Hematopoietic multipotent progenitor cell treated with erythropoietin and hydrocortisone succinate and interleukin-3 and kit ligand, for 6 days (in vitro differentiated cells): ENCODE measurements at regions not wholly inside any gene's neighbourhood (a gene's known extent, or its start where the extent isn't known, plus 50 kb on each side); places are given as distances from the start of the nearest gene placed in this dataset.
"Not testable (repeated sequence)": the region's sequence is repeated elsewhere in the genome, so short reads cannot be mapped to it uniquely, and the experiment has no call there.

ENCODE experiments used
- DNase-seq: peaks from one replicate; pipeline ENCODE4 v3.0.0-alpha.2; 2015

- no peak for DNase-seq
Measured at GRCh38 chrX:117653396-117653795, 463.2 kb downstream of the KLHL13 start.

GRCh38 chrX:117645639-117646038 lies 471.0 kb downstream of the KLHL13 start:
- DNase-seq = no peak

GRCh38 chrX:117641913-117642656 lies 474.5 kb downstream of the KLHL13 start:
- no peak for DNase-seq

- no peak for DNase-seq
Measured at GRCh38 chrX:117636826-117637225, 479.8 kb downstream of the KLHL13 start.

GRCh38 chrX:117633277-117633676 lies 483.3 kb downstream of the KLHL13 start:
- no peak for DNase-seq

- DNase-seq = no peak
Measured at GRCh38 chrX:117628381-117628780, 488.2 kb downstream of the KLHL13 start.

GRCh38 chrX:117610806-117611205 lies 505.8 kb downstream of the KLHL13 start:
- no peak for DNase-seq

GRCh38 chrX:117610049-117610448 lies 506.6 kb downstream of the KLHL13 start:
- no peak for DNase-seq

GRCh38 chrX:117607561-117607960 lies 509.0 kb downstream of the KLHL13 start:
- DNase-seq = no peak

GRCh38 chrX:117606101-117606500 lies 510.5 kb downstream of the KLHL13 start:
- not testable (repeated sequence) for DNase-seq

- no peak for DNase-seq
Measured at GRCh38 chrX:117570160-117570559, 546.5 kb downstream of the KLHL13 start.

- no peak for DNase-seq
Measured at GRCh38 chrX:117568238-117568637, 548.4 kb downstream of the KLHL13 start.

GRCh38 chrX:117543885-117544284 lies 572.7 kb downstream of the KLHL13 start:
- DNase-seq = no peak

- no peak for DNase-seq
Measured at GRCh38 chrX:117539090-117539418, 577.6 kb downstream of the KLHL13 start.

GRCh38 chrX:117538178-117539089 lies 578.2 kb downstream of the KLHL13 start:
- no peak for DNase-seq

- no peak for DNase-seq
Measured at GRCh38 chrX:117532339-117532738, 584.3 kb downstream of the KLHL13 start.

- DNase-seq = no peak
Measured at GRCh38 chrX:117522725-117523700, 593.6 kb downstream of the KLHL13 start.

GRCh38 chrX:117517994-117518393 lies 598.6 kb downstream of the KLHL13 start:
- no peak for DNase-seq

- no peak for DNase-seq
Measured at GRCh38 chrX:117511379-117511778, 605.2 kb downstream of the KLHL13 start.

GRCh38 chrX:117510453-117510852 lies 606.2 kb downstream of the KLHL13 start:
- no peak for DNase-seq

GRCh38 chrX:117508021-117508420 lies 608.6 kb downstream of the KLHL13 start:
- no peak for DNase-seq

- no peak for DNase-seq
Measured at GRCh38 chrX:117487421-117487820, 629.2 kb downstream of the KLHL13 start.

GRCh38 chrX:117483950-117484349 lies 632.7 kb downstream of the KLHL13 start:
- DNase-seq = no peak
